ENCODE measurements at regions not wholly inside any gene's neighbourhood (a gene's known extent, or its start where the extent isn't known, plus 50 kb on each side); places are given as distances from the start of the nearest gene placed in this dataset.

DNA sequence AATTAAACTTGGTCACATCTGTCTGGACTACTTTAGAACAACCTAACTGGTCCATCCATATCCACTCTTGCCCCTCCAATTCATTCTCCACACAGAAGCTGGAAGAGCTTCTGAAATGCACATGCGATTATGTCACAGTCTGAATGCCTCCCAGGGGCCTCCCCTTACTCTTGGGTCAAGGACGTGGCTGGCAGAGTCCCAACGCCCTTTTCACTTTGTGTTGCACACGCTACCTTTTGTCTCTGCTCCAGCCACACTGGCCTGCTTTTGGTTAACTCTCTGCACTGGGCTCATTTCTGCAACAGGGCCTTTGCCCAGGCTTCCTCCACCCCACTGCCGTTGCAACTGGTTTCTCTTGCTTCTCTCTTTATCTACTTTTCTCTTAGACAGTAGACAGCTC lies 245.2 kb downstream of the IL20RB start:
- TF ChIP-seq RFX5 (IDR thresholded peaks at IDR 0.05; ENCODE audit: low read depth, low read length) (no peak), RAD21 (IDR thresholded peaks at IDR 0.05; ENCODE audit: low read length) (no peak), CEBPB (IDR thresholded peaks at IDR 0.05; ENCODE audit: low read depth, low read length) (no peak), MXI1 (IDR thresholded peaks at IDR 0.05; ENCODE audit: borderline replicate concordance, low read depth, low read length) (no peak), SMC3 (IDR thresholded peaks at IDR 0.05; ENCODE audit: low read depth, low read length) (no peak), POLR2A (IDR thresholded peaks at IDR 0.05; ENCODE audit: low read depth, low read length) (no peak), MAFK (IDR thresholded peaks at IDR 0.05; ENCODE audit: low read depth, low read length) (no peak)
- TF ChIP-seq, protein P1, sequence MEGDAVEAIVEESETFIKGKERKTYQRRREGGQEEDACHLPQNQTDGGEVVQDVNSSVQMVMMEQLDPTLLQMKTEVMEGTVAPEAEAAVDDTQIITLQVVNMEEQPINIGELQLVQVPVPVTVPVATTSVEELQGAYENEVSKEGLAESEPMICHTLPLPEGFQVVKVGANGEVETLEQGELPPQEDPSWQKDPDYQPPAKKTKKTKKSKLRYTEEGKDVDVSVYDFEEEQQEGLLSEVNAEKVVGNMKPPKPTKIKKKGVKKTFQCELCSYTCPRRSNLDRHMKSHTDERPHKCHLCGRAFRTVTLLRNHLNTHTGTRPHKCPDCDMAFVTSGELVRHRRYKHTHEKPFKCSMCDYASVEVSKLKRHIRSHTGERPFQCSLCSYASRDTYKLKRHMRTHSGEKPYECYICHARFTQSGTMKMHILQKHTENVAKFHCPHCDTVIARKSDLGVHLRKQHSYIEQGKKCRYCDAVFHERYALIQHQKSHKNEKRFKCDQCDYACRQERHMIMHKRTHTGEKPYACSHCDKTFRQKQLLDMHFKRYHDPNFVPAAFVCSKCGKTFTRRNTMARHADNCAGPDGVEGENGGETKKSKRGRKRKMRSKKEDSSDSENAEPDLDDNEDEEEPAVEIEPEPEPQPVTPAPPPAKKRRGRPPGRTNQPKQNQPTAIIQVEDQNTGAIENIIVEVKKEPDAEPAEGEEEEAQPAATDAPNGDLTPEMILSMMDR (conservative IDR thresholded peaks at IDR 0.05; ENCODE audit: low read depth, low read length) = no peak
